ENCODE measurements at regions not wholly inside any gene's neighbourhood (a gene's known extent, or its start where the extent isn't known, plus 50 kb on each side); places are given as distances from the start of the nearest gene placed in this dataset.

DNA sequence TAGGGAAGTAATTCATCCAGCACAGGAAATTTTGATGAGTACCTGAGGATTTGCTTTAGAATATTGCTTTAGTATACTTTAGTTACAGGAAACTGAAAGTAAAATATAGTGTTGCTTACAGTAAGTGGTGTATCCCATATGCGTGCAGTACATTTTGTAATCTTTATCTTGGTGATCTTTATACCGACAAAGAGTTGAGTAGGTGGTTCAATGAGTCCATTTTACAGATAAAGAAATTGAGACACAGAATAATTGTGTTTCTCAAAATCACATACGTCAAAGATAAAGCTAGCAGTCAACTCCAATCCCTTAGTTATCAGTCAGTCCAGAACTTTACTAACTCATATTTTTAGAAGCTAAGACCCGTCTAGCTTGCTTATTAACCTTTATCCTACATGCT, 65.8 kb upstream of the E2F3 start:
- TF ChIP-seq, protein P1, sequence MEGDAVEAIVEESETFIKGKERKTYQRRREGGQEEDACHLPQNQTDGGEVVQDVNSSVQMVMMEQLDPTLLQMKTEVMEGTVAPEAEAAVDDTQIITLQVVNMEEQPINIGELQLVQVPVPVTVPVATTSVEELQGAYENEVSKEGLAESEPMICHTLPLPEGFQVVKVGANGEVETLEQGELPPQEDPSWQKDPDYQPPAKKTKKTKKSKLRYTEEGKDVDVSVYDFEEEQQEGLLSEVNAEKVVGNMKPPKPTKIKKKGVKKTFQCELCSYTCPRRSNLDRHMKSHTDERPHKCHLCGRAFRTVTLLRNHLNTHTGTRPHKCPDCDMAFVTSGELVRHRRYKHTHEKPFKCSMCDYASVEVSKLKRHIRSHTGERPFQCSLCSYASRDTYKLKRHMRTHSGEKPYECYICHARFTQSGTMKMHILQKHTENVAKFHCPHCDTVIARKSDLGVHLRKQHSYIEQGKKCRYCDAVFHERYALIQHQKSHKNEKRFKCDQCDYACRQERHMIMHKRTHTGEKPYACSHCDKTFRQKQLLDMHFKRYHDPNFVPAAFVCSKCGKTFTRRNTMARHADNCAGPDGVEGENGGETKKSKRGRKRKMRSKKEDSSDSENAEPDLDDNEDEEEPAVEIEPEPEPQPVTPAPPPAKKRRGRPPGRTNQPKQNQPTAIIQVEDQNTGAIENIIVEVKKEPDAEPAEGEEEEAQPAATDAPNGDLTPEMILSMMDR (IDR thresholded peaks at IDR 0.05) = no peak
- no peak for TF ChIP-seq ZFX (IDR thresholded peaks at IDR 0.05; ENCODE audit: borderline replicate concordance)

All from 22Rv1 (cell line).